Vagina (tissue), 2 donors: ENCODE measurements at regions not wholly inside any gene's neighbourhood (a gene's known extent, or its start where the extent isn't known, plus 50 kb on each side); places are given as distances from the start of the nearest gene placed in this dataset.
A peak's percentile ranks its signal among the peaks of the same experiment; 100 is the strongest.

Source experiments
- DNase-seq, 2 donors: peaks; one replicate each; pipeline ENCODE4 v3.0.0-alpha.2; 2017; ENCODE audit errors: extremely low spot score in 2 of 2
- H3K27ac ChIP-seq: fragments of 200-600 bp; sonication (generic); one replicate; pipeline ENCODE4 v1.5.1; 2019
- H3K27me3 ChIP-seq: fragments of 200-600 bp; sonication (generic); one replicate; pipeline ENCODE4 v1.5.1; 2019
- H3K36me3 ChIP-seq, 2 donors: fragments of 200-600 bp; sonication (generic); one replicate each; pipeline ENCODE4 v1.5.1; 2017 to 2019
- H3K4me1 ChIP-seq: fragments of 200-600 bp; sonication (generic); one replicate; pipeline ENCODE4 v1.5.1; 2019
- H3K4me3 ChIP-seq, 2 donors: fragments of 200-600 bp; sonication (generic); 1 replicate in 1 of 2; 2 replicates in 1 of 2; pipeline ENCODE4 v1.5.1; 2016 to 2019
- H3K9me3 ChIP-seq: fragments of 200-600 bp; sonication (generic); one replicate; pipeline ENCODE4 v1.5.1; 2019
- CTCF ChIP-seq, 3 experiments: fragments of 450-650 bp in 2 of 3; fragments of 200-600 bp in 1 of 3; sonication (generic) in 1 of 3; IDR thresholded peaks; one replicate each; pipeline ENCODE4 v1.5.1; 2017 to 2019; ENCODE audit warnings: antibody characterized with exemption in 3 of 3, mild to moderate bottlenecking in 2 of 3, moderate library complexity in 2 of 3
- POLR2A ChIP-seq, 2 donors: fragments of 450-650 bp; IDR thresholded peaks; one replicate each; pipeline ENCODE4 v1.6.1; 2017; ENCODE audit warnings: antibody characterized with exemption in 2 of 2, mild to moderate bottlenecking in 2 of 2, moderate library complexity in 2 of 2
- POLR2AphosphoS5 ChIP-seq, 2 donors: sonication (generic); formaldehyde crosslinking; IDR thresholded peaks; one replicate each; pipeline ENCODE4 v1.9.0; 2017; ENCODE audit warnings: antibody characterized with exemption in 2 of 2, mild to moderate bottlenecking in 2 of 2, low read depth in 1 of 2; ENCODE audit not compliant: insufficient read depth in 1 of 2
- intact Hi-C: fragments of 100-400 bp; cut with DNase I; formaldehyde crosslinking; loops from one replicate; pipeline ENCODE4 v1.15.1; 2023

DNA sequence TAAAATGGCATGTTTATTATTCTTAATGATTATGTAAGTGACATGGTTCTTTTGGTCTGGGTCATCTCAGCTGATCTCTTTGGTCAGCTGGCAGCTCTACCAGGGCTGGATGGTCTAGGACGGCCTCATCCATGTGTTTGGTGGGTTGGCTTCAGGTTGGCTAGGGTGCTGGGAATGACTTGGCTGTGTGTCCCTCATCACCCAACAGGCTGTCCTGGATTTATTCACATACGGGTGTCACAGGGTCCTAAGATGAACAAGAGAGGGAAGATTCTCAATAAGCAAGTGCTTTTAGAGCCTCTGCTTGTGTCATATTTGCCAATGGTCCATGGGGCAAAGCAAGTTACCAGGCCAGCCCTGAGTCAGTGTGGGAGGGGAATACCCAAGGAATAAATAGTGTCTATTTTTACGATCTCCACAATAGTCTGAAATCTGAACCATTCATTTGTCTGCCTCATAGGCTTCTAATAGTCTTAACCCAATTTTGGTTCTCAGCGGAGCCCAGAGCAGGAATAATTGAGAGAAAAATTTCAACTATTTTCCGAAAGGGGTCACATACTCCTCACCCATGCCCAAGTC, 157.5 kb downstream of the HS3ST2 start:
- Histone ChIP-seq H3K36me3 (no peaks in the 10 kb centered on the region), H3K9me3 (no peaks in the 10 kb centered on the region), H3K27ac (no peak overlapping the region), H3K4me1 (no peaks in the 10 kb centered on the region), H3K27me3 (no peaks in the 10 kb centered on the region), H3K4me3 (no peak overlapping the region)
- DNase-seq: peak in 1 of 2 donors; percentile 64
- intact Hi-C loops: no loop called here
- TF ChIP-seq POLR2AphosphoS5 (IDR thresholded peaks at IDR 0.05; ENCODE audit: insufficient read depth in 1 of 2, low read depth in 1 of 2): no peak
- TF ChIP-seq POLR2A (IDR thresholded peaks at IDR 0.05): no peak
- no peak for TF ChIP-seq CTCF (IDR thresholded peaks at IDR 0.05)

- intact Hi-C loops: no loop called here
- no peaks in the 10 kb centered on the region for H3K4me1 ChIP-seq
- DNase-seq: peak in 1 of 2 donors; percentile 49
- H3K36me3 ChIP-seq: no peaks in the 10 kb centered on the region
- no peaks in the 10 kb centered on the region for H3K27me3 ChIP-seq
- H3K27ac ChIP-seq: no peak overlapping the region
- TF ChIP-seq POLR2AphosphoS5 (IDR thresholded peaks at IDR 0.05; ENCODE audit: insufficient read depth in 1 of 2, low read depth in 1 of 2) (no peak), CTCF (IDR thresholded peaks at IDR 0.05) (no peak), POLR2A (IDR thresholded peaks at IDR 0.05) (no peak)
- no peaks in the 10 kb centered on the region for H3K9me3 ChIP-seq
- no peak overlapping the region for H3K4me3 ChIP-seq
Observed at GRCh38 chr16:22970209-22970865, 156.4 kb downstream of the HS3ST2 start.

- H3K27me3 ChIP-seq: no peaks in the 10 kb centered on the region
- H3K36me3 ChIP-seq: no peaks in the 10 kb centered on the region
- TF ChIP-seq POLR2AphosphoS5 (IDR thresholded peaks at IDR 0.05; ENCODE audit: insufficient read depth in 1 of 2, low read depth in 1 of 2) (peak in 1 of 2 donors; percentile 54), POLR2A (IDR thresholded peaks at IDR 0.05) (no peak)
- intact Hi-C loops: no loop called here
- H3K4me1 ChIP-seq: no peaks in the 10 kb centered on the region
- peak in 1 of 2 donors; percentile 40 for DNase-seq
- no peak overlapping the region for H3K27ac ChIP-seq
- H3K4me3 ChIP-seq: no peak overlapping the region
- H3K9me3 ChIP-seq: no peaks in the 10 kb centered on the region
Observed at GRCh38 chr16:22969567-22969966, 155.6 kb downstream of the HS3ST2 start.

DNA sequence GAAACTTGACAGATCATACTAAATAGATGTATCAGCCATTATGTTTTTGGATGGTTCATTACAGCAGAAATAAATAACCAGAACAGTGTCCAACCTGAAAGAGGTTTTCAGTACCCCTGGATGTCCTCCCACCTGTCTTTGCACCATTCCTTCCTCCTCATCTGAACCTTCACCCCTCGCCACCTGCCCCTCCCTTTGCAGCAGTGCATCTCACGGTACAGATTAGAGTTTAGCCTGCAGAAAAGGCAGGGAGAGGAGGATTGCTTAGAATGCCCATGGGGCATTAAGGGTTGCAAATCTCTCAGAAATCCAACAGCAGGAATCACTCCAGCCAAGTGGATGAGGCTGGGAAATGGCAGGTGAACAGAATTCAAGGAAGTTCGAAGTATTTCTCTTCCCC, 155.0 kb downstream of the HS3ST2 start:
- intact Hi-C loops: no loop called here
- no peaks in the 10 kb centered on the region for H3K36me3 ChIP-seq
- no peak for TF ChIP-seq POLR2A (IDR thresholded peaks at IDR 0.05)
- no peak for TF ChIP-seq CTCF (IDR thresholded peaks at IDR 0.05)
- TF ChIP-seq POLR2AphosphoS5 (IDR thresholded peaks at IDR 0.05; ENCODE audit: insufficient read depth in 1 of 2, low read depth in 1 of 2): no peak

DNA sequence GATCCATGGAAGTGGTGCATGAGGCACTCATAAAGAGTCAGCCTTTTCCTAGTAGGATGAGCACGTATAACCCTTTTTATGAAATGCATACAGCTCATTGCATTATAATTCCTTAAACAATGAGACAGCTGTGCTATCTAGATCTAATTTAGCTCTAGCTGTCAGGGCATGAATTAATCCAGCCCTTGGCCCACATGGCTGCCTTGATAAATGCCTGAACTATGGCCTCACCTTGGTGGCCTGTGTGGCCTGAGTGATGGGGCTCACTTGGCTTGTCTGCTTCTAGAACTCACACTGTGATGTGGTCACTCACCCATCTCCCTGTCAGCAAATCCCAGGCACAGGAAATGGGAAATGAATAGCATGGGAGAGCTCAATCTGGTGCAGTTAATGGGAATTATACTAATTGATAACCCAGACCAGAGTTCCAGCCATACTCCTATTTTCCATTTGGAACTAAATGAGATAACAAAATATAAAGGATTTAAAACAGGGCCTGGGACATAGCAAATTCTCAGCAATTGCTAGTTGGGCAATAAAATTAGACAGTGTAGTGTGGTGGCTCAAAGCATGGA, 153.6 kb downstream of the HS3ST2 start:
- peak in 1 of 2 donors; percentile 19 for DNase-seq
- Histone ChIP-seq H3K36me3 (no peaks in the 10 kb centered on the region), H3K4me1 (no peaks in the 10 kb centered on the region), H3K4me3 (no peak overlapping the region), H3K27ac (no peak overlapping the region), H3K9me3 (no peaks in the 10 kb centered on the region), H3K27me3 (no peaks in the 10 kb centered on the region)
- intact Hi-C loops: loop anchor here (2.0 kb wide), 1 partner anchor 27 kb away; no protein-coding TSS in a partner anchor
- no peak for TF ChIP-seq POLR2AphosphoS5 (IDR thresholded peaks at IDR 0.05; ENCODE audit: insufficient read depth in 1 of 2, low read depth in 1 of 2)
- no peak for TF ChIP-seq POLR2A (IDR thresholded peaks at IDR 0.05)
- TF ChIP-seq CTCF (IDR thresholded peaks at IDR 0.05): no peak

More for the DNA sequence above, 155.0 kb downstream of the HS3ST2 start:
- DNase-seq: peak in 1 of 2 donors; percentile 64
- no peaks in the 10 kb centered on the region for H3K27me3 ChIP-seq
- no peak overlapping the region for H3K27ac ChIP-seq
- H3K4me1 ChIP-seq: no peaks in the 10 kb centered on the region
- H3K9me3 ChIP-seq: no peaks in the 10 kb centered on the region
- no peak overlapping the region for H3K4me3 ChIP-seq
